NCI-H748 (cell line): ENCODE measurements at regions not wholly inside any gene's neighbourhood (a gene's known extent, or its start where the extent isn't known, plus 50 kb on each side); places are given as distances from the start of the nearest gene placed in this dataset.

Experiments used
- DNase-seq: peaks from one replicate; lab custom pipeline; 2025; ENCODE audit not compliant: unreplicated experiment; lab: John Stamatoyannopoulos, UW

DNA sequence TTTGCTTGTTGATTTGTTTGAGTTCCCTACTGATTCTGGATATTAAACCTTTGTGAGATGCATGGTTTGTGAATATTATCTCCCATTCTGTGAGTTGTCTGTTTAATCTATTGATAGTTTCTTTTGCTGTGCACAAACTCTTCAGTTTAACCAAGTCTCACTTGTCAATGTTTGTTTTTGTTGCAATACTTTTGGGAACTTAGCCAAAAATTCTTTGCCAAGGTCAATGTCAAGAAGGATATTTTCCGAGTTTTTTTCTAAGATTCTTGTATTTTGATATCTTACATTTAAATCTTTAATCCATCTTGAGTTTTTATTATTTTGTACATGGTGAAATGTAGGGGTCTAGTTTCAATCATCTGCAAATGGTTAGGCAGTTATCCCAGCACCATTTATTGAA lies 1230.7 kb upstream of the NCAM2 start:
- DNase-seq = no peak

DNA sequence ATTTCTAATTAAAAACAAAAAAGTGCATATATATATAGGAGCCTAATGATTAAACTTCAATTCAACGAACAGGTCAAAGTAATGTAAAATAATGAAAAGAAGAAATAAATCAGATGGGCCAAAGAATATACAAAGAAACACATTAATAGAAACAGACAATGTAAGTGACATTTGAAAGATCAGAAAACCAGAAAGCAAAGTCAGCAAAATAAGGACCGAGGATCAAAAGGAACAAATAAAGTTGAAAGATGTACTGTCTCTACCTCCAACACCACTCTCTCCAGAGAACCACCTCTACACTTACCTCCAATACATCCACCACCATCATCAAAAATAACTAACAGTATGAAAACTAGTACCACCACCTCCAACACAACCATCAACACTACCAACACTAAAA lies 1226.3 kb upstream of the NCAM2 start:
- no peak for DNase-seq

DNA sequence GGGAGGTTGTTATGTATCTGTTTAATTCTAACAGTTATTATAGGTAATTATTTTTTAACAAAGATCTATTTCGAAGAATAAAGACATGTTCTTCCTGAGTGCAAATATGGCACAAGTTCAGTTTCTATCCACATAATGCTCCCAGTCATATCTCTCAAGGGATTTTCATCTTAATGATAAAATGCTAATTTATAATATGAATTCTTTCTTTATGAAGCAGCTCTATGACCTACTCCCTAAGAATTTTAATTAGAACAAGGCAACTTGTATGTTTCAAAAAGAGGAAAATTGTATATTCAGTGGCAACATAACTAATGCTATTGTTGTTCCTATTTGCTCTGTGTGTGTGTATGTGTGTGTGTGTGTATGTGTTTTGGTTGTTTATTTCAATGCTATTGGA lies 1222.1 kb upstream of the NCAM2 start:
- no peak for DNase-seq

DNA sequence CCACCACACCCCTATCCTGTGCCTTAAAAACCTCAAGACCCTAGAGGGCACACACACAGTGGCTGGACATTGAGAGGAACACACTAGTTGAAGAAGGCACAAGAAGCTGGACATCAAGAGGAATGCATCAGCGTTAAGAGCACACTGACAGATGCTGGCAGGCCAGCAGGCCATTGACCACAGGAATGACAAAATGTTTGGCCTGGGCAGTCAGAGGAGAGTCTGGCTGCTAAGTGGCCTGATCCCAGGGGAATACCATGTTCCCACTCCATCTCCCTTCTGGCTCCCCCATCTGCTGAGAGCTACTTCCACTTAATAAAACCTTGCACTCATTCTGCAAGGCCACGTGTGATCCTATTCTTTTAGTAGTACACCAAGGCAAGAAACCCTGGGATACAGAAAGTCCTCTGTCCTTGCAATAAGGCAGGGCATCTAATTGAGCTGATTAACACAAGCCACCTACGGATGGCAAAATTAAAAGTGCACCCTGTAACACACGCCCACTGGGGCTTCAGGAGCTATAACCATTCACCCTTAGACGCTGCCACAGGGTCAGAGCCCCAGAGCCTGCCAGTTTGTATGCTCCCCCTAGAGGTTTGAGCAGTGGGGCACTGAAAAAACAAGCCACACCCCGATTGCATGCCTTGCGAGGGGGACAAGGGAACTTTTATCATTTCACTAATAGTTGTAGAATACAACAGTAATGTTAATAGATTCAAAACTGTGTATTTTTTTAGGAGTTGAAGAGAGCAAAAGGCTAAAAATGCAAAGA lies 1216.1 kb upstream of the NCAM2 start:
- DNase-seq = no peak

DNA sequence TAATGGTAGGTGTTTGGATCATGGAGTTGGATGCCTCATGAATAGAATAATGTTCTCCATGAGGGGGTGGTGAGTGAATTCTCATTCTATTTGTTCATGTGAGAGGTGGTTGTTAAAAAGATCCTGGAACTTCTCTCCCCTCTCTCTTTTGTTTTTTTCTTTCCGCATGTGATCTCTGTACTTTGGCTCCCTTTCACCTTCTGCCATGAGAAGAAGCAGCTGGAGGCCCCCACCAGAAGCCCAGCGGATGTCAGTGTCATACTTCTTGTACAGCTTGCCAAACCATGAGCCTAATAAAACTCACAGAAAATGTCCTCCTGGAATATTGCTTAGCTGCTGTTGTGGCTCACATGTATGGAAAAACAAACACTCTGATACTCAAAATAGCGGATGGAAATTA lies 1212.3 kb upstream of the NCAM2 start:
- DNase-seq = peak; percentile 53

GRCh38 chr21:19792004-19792403 lies 1206.2 kb upstream of the NCAM2 start:
- no peak for DNase-seq

- no peak for DNase-seq
Measured at GRCh38 chr21:19807201-19807600, 1191.0 kb upstream of the NCAM2 start.

DNA sequence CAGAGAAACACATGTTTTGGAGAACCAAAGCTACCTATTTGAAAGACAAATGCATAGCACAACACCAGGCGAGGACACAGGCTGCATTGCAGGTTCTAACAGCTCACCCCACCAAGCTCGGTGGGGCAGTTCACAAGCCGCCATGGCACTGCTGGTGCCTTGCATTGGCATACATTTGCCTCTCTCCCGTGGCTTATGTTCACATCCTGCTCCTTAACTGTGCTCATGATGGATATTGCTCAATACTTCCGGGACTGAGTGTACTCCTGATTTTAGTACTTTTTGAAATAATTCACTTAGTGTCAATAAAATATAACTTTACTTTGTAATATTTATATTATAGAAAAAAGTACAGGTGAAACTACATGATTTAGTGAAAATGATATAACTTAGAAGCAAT lies 1187.4 kb upstream of the NCAM2 start:
- DNase-seq = no peak

- DNase-seq = no peak
Measured at GRCh38 chr21:19830446-19830845, 1167.8 kb upstream of the NCAM2 start.

GRCh38 chr21:19832551-19832950 lies 1165.7 kb upstream of the NCAM2 start:
- DNase-seq = no peak

DNA sequence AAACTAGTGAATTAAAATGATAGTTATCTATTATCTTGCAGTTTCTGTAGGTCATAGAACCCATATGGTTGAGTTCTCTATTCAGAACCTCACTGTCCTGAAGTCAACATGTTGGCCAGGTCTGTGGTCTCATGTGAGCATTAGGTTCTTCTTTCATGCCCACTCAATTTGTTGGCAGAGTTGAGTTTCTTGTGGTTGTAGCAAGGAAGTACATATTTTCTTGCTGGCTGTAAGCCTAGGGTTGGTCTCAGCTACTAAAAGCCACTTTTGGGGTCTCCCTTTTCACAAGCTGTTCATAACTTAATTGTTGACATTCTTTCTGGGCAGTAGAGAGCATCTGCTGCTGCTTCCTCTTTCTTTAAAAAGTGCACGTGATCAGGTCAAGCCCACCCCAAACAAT lies 1165.1 kb upstream of the NCAM2 start:
- no peak for DNase-seq

GRCh38 chr21:19842601-19843000 lies 1155.6 kb upstream of the NCAM2 start:
- no peak for DNase-seq

- no peak for DNase-seq
Measured at GRCh38 chr21:19844334-19844733, 1153.9 kb upstream of the NCAM2 start.

DNA sequence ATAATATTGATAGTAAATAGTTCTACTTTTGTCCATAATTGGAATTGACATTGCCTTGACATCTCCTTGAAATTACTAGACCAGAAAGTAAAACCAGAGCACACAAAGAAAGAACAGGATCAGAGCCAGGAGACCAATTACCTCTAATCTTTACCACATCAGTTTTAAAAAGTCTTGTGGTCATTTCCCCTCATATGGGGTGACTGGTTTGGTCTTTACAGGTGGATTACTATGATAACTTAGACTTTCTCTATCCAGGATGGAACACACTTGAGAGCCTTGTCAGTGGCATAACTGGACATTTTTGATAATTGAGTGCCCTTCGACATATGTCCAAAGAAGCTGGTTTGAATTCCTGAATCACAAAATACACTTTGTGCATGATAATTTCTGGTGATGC lies 1148.1 kb upstream of the NCAM2 start:
- DNase-seq = no peak

GRCh38 chr21:19853061-19853460 lies 1145.1 kb upstream of the NCAM2 start:
- no peak for DNase-seq

- DNase-seq = peak; percentile 90
Measured at GRCh38 chr21:19853709-19854575, 1144.3 kb upstream of the NCAM2 start.

DNA sequence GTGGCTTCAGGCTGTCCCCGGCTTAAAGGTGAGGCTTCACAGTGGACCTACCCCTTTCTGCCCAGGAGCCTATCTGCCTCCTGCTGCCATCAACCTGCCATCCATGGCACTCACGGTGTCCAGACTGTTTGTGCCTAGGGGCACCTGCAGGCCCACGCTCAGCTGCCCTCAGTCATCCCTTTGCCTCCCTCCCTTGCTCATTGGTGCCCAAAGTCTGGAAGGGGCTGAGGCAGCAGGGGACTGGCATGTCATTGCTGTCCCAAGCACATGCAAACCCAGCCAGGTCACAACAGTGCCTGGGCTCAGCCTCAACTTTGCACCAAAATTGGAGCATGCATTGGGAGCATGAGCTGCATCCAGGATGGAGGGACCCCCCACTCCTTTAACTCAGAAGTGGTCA lies 1142.7 kb upstream of the NCAM2 start:
- DNase-seq = no peak

GRCh38 chr21:19864476-19864875 lies 1133.7 kb upstream of the NCAM2 start:
- peak; percentile 46 for DNase-seq

GRCh38 chr21:19870682-19871081 lies 1127.5 kb upstream of the NCAM2 start:
- DNase-seq = no peak

DNA sequence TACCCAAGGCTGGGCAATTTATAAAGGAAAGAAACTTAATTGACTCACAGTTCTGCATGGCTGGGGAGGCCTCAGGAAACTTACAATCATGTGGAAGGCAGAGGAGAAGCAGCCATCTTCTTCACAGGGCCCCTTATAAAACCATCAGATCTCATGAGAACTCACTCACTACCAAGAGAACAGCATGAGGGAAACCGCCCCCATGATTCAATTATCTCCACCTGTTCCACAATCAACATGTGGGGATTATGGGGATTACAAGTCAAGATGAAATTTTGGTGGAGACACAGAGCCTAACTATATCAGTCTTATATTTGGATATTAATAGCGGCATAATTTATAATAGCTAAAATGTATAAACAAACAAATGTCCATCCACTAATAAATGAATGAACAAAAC lies 1123.7 kb upstream of the NCAM2 start:
- DNase-seq = no peak

DNA sequence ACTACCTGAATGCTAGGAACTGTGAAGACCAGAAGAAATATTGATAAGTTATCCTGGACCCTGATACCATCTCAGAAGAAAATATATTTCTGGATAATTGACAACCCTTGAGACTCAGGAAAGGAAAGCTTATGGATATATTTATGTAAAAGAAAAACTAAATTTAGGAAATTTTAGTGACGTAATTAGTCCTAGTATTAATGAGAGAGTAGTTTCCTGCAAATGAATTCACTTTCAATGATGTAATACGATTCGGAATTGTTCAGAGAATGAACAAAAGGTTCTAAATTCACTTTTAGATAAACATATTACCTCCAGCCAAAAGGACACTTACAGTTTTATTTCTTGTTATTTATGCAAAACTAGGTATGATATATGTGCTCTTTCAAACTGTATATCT lies 1120.1 kb upstream of the NCAM2 start:
- DNase-seq = no peak

DNA sequence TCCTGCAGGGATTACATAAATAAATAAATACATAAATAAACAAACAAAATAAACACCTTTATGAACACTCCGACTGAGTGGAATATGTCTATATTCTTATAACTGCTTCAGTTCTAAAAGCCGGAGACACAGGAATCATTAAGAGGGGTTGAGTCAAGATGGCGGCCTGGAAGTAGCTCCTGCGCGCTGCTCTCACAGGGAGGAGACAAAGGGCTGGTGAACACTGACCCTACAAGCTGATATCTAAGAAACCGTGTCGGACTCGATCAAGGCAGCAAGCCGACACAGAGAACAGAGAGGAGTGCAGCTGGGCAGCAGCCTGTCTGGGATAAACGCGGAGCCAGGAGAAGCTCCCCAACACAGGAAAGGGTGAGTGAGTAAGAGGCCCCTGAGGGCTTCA lies 1098.6 kb upstream of the NCAM2 start:
- DNase-seq = no peak
